Caco-2 (cell line): ENCODE measurements at regions not wholly inside any gene's neighbourhood (a gene's known extent, or its start where the extent isn't known, plus 50 kb on each side); places are given as distances from the start of the nearest gene placed in this dataset.

Experiments used
- BruUV-seq: library from RNA; stranded (reverse); fragments of 400-500 nt; replicated peaks from 2 replicates; lab custom pipeline; 2021; lab: Mats Ljungman, UMichigan
- CTCF ChIA-PET: fragments of 300-600 bp; sonication (Branson Sonifier 250); formaldehyde crosslinking; loops from one replicate; lab custom pipeline; 2022; ENCODE audit warnings: antibody characterized with exemption; lab: Charles Lee
- POLR2A ChIA-PET: fragments of 300-600 bp; sonication (Branson Sonifier 250); formaldehyde crosslinking; loops from one replicate; lab custom pipeline; 2022; ENCODE audit warnings: antibody characterized with exemption; lab: Charles Lee
- DNase-seq, 2 experiments: peaks; one replicate each; pipeline versions ENCODE4 v3.0.0 to v3.0.0-alpha.2; 2020 to 2022
- H3K27me3 ChIP-seq: replicated peaks from 2 replicates; pipeline ENCODE4 v1.6.0; 2011; ENCODE audit warnings: low read length; ENCODE audit not compliant: control insufficient read depth, insufficient read depth
- H3K36me3 ChIP-seq: 2 replicates; pipeline ENCODE4 v1.5.1; 2011; ENCODE audit warnings: low read length; ENCODE audit not compliant: control insufficient read depth, insufficient read depth
- H3K4me1 ChIP-seq: fragments of 250-450 bp; sonication (Bioruptor Pico); 2 replicates; pipeline ENCODE4 v1.5.1; 2020; ENCODE audit warnings: mild to moderate bottlenecking
- H3K4me3 ChIP-seq: 2 replicates; pipeline ENCODE4 v1.5.1; 2011; ENCODE audit warnings: low read depth, mild to moderate bottlenecking, control low read depth, low read length
- H3K9me3 ChIP-seq: fragments of 250-450 bp; sonication (Bioruptor Pico); 2 replicates; pipeline ENCODE4 v1.5.1; 2020; ENCODE audit warnings: mild to moderate bottlenecking, moderate library complexity
- H3K27ac Mint-ChIP-seq: one replicate; pipeline ENCODE4 v1.8.0; 2022; ENCODE audit warnings: mixed read lengths; ENCODE audit not compliant: unreplicated experiment
- H3K27me3 Mint-ChIP-seq: one replicate; pipeline ENCODE4 v1.8.0; 2022; ENCODE audit warnings: mixed read lengths; ENCODE audit not compliant: insufficient read depth, unreplicated experiment
- H3K36me3 Mint-ChIP-seq: one replicate; pipeline ENCODE4 v1.8.0; 2022; ENCODE audit warnings: mild to moderate bottlenecking, mixed read lengths; ENCODE audit not compliant: insufficient read depth, unreplicated experiment
- H3K4me1 Mint-ChIP-seq: one replicate; pipeline ENCODE4 v1.8.0; 2022; ENCODE audit warnings: low read depth, mixed read lengths; ENCODE audit not compliant: unreplicated experiment
- H3K4me3 Mint-ChIP-seq: one replicate; pipeline ENCODE4 v1.8.0; 2022; ENCODE audit warnings: mild to moderate bottlenecking, moderate library complexity, mixed read lengths; ENCODE audit not compliant: unreplicated experiment
- H3K9me3 Mint-ChIP-seq: one replicate; pipeline ENCODE4 v1.8.0; 2022; ENCODE audit warnings: mixed read lengths; ENCODE audit not compliant: unreplicated experiment
- intact Hi-C: fragments of 100-400 bp; cut with micrococcal nuclease; formaldehyde crosslinking; loops from one replicate; pipeline ENCODE4 v1.10.0; 2022; ENCODE audit not compliant: unreplicated experiment
- TF ChIP-seq, protein P1 (sequence below), 2 experiments: fragments of 200-600 bp in 1 of 2; IDR thresholded peaks; 1 replicate in 1 of 2; 2 replicates in 1 of 2; pipeline versions ENCODE4 v1.5.1 to v1.8.0; 2011 to 2022; ENCODE audit warnings: antibody characterized with exemption in 1 of 2, control low read depth in 1 of 2, inconsistent platforms in 1 of 2, low read depth in 1 of 2, low read length in 1 of 2, mild to moderate bottlenecking in 1 of 2, moderate library complexity in 1 of 2; ENCODE audit not compliant: insufficient read depth in 1 of 2, severe bottlenecking in 1 of 2, unreplicated experiment in 1 of 2

- no peaks in the 10 kb centered on the region for H3K36me3 ChIP-seq
- no peak overlapping the region for H3K4me3 ChIP-seq
- no peaks in the 10 kb centered on the region for H3K36me3 Mint-ChIP-seq
- no peaks in the 10 kb centered on the region for H3K27me3 Mint-ChIP-seq
- H3K4me3 Mint-ChIP-seq = no peak overlapping the region
- no peaks in the 10 kb centered on the region for H3K4me1 ChIP-seq
- no TSS peak for BruUV-seq
- intact Hi-C loops = no loop called here
- H3K9me3 ChIP-seq = no peaks in the 10 kb centered on the region
- peaks cover 21% of the 10 kb centered on the region for H3K9me3 Mint-ChIP-seq
- ChIA-PET POLR2A (no interaction called here), CTCF (no interaction called here)
- TF ChIP-seq, protein P1, sequence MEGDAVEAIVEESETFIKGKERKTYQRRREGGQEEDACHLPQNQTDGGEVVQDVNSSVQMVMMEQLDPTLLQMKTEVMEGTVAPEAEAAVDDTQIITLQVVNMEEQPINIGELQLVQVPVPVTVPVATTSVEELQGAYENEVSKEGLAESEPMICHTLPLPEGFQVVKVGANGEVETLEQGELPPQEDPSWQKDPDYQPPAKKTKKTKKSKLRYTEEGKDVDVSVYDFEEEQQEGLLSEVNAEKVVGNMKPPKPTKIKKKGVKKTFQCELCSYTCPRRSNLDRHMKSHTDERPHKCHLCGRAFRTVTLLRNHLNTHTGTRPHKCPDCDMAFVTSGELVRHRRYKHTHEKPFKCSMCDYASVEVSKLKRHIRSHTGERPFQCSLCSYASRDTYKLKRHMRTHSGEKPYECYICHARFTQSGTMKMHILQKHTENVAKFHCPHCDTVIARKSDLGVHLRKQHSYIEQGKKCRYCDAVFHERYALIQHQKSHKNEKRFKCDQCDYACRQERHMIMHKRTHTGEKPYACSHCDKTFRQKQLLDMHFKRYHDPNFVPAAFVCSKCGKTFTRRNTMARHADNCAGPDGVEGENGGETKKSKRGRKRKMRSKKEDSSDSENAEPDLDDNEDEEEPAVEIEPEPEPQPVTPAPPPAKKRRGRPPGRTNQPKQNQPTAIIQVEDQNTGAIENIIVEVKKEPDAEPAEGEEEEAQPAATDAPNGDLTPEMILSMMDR (IDR thresholded peaks at IDR 0.05; ENCODE audit: insufficient read depth in 1 of 2, low read depth in 1 of 2, low read length in 1 of 2, severe bottlenecking in 1 of 2, unreplicated experiment in 1 of 2) = no peak
- H3K27me3 ChIP-seq = no peaks in the 10 kb centered on the region
- H3K27ac Mint-ChIP-seq = no peak overlapping the region
- peaks cover 8% of the 10 kb centered on the region for H3K4me1 Mint-ChIP-seq
- DNase-seq = no peak
Measured at GRCh38 chr21:15285556-15285955, 220.8 kb upstream of the NRIP1 start.

DNA sequence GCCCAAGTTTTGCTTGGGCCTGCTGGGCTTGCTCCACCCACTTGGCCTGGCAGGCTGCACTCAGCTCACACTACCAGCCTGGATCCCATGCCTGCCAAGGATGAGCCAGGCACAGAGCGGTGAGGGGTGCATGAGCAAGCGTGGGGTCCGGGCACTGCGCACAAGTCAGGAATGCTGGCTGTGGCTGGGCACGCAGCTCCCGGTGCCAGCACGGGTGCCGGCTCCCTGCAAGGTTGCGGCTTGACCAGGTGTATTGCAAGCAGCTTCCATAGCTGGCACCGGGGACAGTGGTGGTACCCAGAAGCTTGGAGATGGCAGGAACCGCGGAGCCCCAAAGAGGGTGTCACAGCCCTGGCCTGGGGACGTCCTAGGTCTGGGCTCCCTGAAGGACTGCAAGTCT lies 224.4 kb upstream of the NRIP1 start:
- no peak for DNase-seq
- intact Hi-C loops = no loop called here
- CTCF ChIA-PET = no interaction called here

DNA sequence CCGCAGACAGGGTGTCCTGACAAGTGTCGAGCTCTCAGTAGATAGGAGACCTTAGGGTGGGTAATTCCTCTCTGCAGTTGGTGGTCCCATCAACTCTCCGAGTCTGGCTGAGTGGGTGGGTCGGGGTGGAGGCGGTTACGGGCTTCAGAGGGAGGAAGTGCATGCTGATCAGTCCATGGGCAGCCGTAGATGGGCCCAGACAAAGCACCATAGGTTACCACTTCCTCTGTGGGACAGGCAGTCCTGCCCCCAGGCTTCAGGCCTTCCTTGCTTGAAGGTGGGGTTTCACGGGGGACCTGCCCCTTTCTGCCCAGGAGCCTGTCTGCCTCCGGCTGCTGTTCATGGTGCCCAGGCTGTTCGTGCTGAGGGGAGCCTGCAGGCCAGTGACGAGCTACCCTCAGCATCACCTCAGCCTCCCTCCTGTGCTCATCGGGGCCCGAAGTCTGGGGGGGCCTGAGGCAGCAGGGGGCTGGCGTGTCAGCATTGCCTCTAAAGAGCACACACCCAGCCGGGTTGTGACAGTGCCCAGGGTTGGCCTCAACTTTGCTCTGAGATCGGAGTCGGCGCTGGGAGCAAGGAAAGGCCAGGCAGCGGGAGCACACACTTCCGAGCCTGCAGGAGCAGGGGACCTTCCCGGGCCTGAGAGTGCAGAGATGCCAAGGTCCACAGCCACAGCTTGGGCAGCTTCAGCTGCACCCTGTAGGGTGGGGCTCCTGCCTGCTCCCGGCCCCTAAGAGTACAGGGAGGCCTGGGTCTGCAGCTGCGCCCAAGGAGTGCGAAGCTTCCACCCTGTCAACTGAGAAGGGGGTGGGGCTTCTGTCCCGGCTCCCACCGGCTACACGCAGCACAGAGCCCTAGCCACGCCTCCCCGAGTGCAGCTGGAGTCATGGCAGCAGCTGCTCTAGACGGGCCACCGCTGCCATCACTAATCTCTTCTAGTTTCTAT lies 225.4 kb upstream of the NRIP1 start:
- intact Hi-C loops = loop anchor here (5.0 kb wide), 1 partner anchor 152 kb away; no protein-coding TSS in a partner anchor

More for the DNA sequence above, 224.4 kb upstream of the NRIP1 start:
- Mint-ChIP-seq H3K9me3 (peaks cover 19% of the 10 kb centered on the region), H3K4me3 (no peak overlapping the region), H3K27me3 (no peaks in the 10 kb centered on the region), H3K27ac (no peak overlapping the region), H3K36me3 (no peaks in the 10 kb centered on the region), H3K4me1 (peaks cover 34% of the 10 kb centered on the region)
- no TSS peak for BruUV-seq
- Histone ChIP-seq H3K4me1 (peaks cover 35% of the 10 kb centered on the region), H3K4me3 (no peak overlapping the region), H3K9me3 (no peaks in the 10 kb centered on the region; the same call in 1 of the 2 replicates), H3K36me3 (no peaks in the 10 kb centered on the region), H3K27me3 (no peaks in the 10 kb centered on the region)
- POLR2A ChIA-PET = no interaction called here
- TF ChIP-seq, protein P1 (IDR thresholded peaks at IDR 0.05; ENCODE audit: insufficient read depth in 1 of 2, low read depth in 1 of 2, low read length in 1 of 2, severe bottlenecking in 1 of 2, unreplicated experiment in 1 of 2) = no peak

More for the DNA sequence above, 225.4 kb upstream of the NRIP1 start:
- no peaks in the 10 kb centered on the region for H3K27me3 Mint-ChIP-seq
- no TSS peak for BruUV-seq
- no peak overlapping the region for H3K4me3 Mint-ChIP-seq
- Histone ChIP-seq H3K27me3 (no peaks in the 10 kb centered on the region), H3K9me3 (no peaks in the 10 kb centered on the region; the same call in 1 of the 2 replicates), H3K4me1 (peaks cover 40% of the 10 kb centered on the region), H3K4me3 (no peak overlapping the region), H3K36me3 (no peaks in the 10 kb centered on the region)
- TF ChIP-seq, protein P1 (IDR thresholded peaks at IDR 0.05; ENCODE audit: insufficient read depth in 1 of 2, low read depth in 1 of 2, low read length in 1 of 2, severe bottlenecking in 1 of 2, unreplicated experiment in 1 of 2) = no peak
- DNase-seq = peak in 1 of 2 experiments; percentile 41
- ChIA-PET POLR2A (no interaction called here), CTCF (no interaction called here)
- peaks cover 34% of the 10 kb centered on the region for H3K4me1 Mint-ChIP-seq
- H3K36me3 Mint-ChIP-seq = no peaks in the 10 kb centered on the region
- H3K27ac Mint-ChIP-seq = no peak overlapping the region
- peaks cover 18% of the 10 kb centered on the region for H3K9me3 Mint-ChIP-seq
